GM12878 (cell line): ENCODE measurements at regions not wholly inside any gene's neighbourhood (a gene's known extent, or its start where the extent isn't known, plus 50 kb on each side); places are given as distances from the start of the nearest gene placed in this dataset.

Source experiments
- SREBF1 ChIP-seq: IDR thresholded peaks from 2 replicates; pipeline ENCODE4 v1.6.1; 2012; ENCODE audit warnings: mild to moderate bottlenecking, low read length
- TF ChIP-seq, protein P1 (sequence below): fragments of 450-650 bp; IDR thresholded peaks from 2 replicates; pipeline ENCODE4 v1.6.1; 2017; ENCODE audit warnings: mild to moderate bottlenecking, moderate library complexity

DNA sequence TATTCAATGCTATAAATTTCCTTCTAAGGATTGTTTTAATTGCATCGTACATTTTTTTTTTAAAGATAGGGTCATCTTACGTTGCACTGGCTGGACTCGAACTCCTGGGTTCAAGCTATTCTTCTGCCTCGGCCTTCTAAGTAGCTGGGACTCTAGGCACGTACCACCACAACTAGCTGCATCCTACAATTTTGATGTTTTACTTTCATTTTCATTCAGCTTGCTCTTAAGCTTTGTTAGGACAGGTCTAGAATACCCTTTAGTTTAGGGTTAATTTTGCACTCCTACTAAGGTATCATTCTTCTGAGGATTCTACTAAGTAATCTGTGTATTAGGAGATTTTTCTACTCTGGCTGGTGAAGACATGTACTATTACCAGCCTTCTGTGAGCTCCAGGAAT, 50.2 kb upstream of the C1GALT1C1 start (continued):
- TF ChIP-seq, protein P1, sequence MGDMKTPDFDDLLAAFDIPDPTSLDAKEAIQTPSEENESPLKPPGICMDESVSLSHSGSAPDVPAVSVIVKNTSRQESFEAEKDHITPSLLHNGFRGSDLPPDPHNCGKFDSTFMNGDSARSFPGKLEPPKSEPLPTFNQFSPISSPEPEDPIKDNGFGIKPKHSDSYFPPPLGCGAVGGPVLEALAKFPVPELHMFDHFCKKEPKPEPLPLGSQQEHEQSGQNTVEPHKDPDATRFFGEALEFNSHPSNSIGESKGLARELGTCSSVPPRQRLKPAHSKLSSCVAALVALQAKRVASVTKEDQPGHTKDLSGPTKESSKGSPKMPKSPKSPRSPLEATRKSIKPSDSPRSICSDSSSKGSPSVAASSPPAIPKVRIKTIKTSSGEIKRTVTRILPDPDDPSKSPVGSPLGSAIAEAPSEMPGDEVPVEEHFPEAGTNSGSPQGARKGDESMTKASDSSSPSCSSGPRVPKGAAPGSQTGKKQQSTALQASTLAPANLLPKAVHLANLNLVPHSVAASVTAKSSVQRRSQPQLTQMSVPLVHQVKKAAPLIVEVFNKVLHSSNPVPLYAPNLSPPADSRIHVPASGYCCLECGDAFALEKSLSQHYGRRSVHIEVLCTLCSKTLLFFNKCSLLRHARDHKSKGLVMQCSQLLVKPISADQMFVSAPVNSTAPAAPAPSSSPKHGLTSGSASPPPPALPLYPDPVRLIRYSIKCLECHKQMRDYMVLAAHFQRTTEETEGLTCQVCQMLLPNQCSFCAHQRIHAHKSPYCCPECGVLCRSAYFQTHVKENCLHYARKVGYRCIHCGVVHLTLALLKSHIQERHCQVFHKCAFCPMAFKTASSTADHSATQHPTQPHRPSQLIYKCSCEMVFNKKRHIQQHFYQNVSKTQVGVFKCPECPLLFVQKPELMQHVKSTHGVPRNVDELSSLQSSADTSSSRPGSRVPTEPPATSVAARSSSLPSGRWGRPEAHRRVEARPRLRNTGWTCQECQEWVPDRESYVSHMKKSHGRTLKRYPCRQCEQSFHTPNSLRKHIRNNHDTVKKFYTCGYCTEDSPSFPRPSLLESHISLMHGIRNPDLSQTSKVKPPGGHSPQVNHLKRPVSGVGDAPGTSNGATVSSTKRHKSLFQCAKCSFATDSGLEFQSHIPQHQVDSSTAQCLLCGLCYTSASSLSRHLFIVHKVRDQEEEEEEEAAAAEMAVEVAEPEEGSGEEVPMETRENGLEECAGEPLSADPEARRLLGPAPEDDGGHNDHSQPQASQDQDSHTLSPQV = no peak
- TF ChIP-seq SREBF1 = no peak
